HL-60 (cell line): ENCODE measurements at regions not wholly inside any gene's neighbourhood (a gene's known extent, or its start where the extent isn't known, plus 50 kb on each side); places are given as distances from the start of the nearest gene placed in this dataset.

Experiments
- CTCF ChIP-seq: IDR thresholded peaks from one replicate; pipeline ENCODE4 v1.5.1; 2011; ENCODE audit warnings: low read length, control low read depth, inconsistent platforms; ENCODE audit not compliant: insufficient read depth
- GABPA ChIP-seq: IDR thresholded peaks from 2 replicates; pipeline ENCODE4 v1.6.1; 2012; ENCODE audit warnings: low read depth
- POLR2AphosphoS5 ChIP-seq: IDR thresholded peaks from 2 replicates; pipeline ENCODE4 v1.6.1; 2012; ENCODE audit warnings: low read depth
- REST ChIP-seq: IDR thresholded peaks from 2 replicates; pipeline ENCODE4 v1.6.1; 2012; ENCODE audit warnings: low read depth; ENCODE audit not compliant: insufficient replicate concordance

GRCh38 chr2:53535234-53535840 lies 232.3 kb upstream of the CHAC2 start:
- TF ChIP-seq CTCF (no peak), REST (no peak), GABPA (no peak), POLR2AphosphoS5 (no peak)
